ENCODE measurements at regions not wholly inside any gene's neighbourhood (a gene's known extent, or its start where the extent isn't known, plus 50 kb on each side); places are given as distances from the start of the nearest gene placed in this dataset.

DNA sequence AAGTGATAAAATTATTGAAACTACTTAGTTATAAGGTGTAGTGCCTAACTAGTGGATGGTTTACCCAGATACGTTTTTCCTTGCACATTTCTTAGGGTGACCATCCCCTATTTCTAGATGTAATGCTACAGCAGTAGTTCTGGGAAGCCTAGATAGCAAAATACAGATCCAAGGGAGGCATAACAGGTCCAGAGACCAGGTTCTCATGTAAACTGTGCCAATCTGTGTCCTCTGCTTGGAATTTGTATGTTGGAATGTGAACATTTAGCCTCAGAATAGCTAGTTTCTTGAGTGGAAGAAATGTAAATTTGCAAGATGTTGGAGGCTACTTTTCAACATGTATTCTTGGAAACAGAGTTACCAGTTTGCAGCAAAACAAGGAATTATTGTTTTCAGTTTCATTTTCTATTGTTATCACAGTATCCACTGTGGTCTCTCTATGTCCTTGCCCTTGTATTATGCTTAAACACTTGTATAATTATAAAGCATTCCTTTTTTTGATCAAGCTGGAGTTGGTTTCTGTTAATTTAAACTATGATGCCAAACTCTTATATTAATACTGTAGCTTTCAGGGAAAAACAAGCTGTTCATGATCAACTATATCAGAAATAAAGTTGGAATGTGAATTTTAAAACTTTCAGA lies 102.0 kb upstream of the BRINP3 start:
- Histone ChIP-seq H3K4me3 (ENCODE audit: low read depth in 1 of 2, low read length in 2 of 2) (peak overlapping the region in 1 of 2 experiments; percentile 48; a peak in 2 of 4 replicates), H3K9ac (ENCODE audit: low read depth, low read length) (peak overlapping the region; percentile 38), H3K27me3 (ENCODE audit: insufficient read depth, low read length, poor library complexity) (no peaks in the 10 kb centered on the region), H3K9me3 (ENCODE audit: insufficient read depth, low read length, severe bottlenecking) (no peaks in the 10 kb centered on the region), H3K4me2 (ENCODE audit: insufficient read depth, low read length) (peak overlapping the region; percentile 63), H3K79me2 (ENCODE audit: insufficient read depth, low read length) (no peaks in the 10 kb centered on the region), H2AFZ (ENCODE audit: low read depth, low read length) (peak overlapping the region; percentile 78), H3K36me3 (ENCODE audit: insufficient read depth, low read length) (no peaks in the 10 kb centered on the region), H4K20me1 (ENCODE audit: insufficient read depth, low read length) (no peaks in the 10 kb centered on the region), H3K4me1 (ENCODE audit: insufficient read depth, low read length) (peaks cover 10% of the 10 kb centered on the region), H3K27ac (ENCODE audit: low read length) (peak overlapping the region; percentile 80)
- peak; percentile 83 for ATAC-seq (ENCODE audit: insufficient read depth, low read depth)
- TF ChIP-seq EZH2 (IDR thresholded peaks at IDR 0.05; ENCODE audit: borderline replicate concordance, low read depth, low read length, severe bottlenecking) = no peak
- TF ChIP-seq, protein P1, sequence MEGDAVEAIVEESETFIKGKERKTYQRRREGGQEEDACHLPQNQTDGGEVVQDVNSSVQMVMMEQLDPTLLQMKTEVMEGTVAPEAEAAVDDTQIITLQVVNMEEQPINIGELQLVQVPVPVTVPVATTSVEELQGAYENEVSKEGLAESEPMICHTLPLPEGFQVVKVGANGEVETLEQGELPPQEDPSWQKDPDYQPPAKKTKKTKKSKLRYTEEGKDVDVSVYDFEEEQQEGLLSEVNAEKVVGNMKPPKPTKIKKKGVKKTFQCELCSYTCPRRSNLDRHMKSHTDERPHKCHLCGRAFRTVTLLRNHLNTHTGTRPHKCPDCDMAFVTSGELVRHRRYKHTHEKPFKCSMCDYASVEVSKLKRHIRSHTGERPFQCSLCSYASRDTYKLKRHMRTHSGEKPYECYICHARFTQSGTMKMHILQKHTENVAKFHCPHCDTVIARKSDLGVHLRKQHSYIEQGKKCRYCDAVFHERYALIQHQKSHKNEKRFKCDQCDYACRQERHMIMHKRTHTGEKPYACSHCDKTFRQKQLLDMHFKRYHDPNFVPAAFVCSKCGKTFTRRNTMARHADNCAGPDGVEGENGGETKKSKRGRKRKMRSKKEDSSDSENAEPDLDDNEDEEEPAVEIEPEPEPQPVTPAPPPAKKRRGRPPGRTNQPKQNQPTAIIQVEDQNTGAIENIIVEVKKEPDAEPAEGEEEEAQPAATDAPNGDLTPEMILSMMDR (IDR thresholded peaks at IDR 0.05; ENCODE audit: borderline replicate concordance, extremely low read depth, low read length, poor library complexity, severe bottlenecking) = no peak
- DNase-seq = no peak

DNA sequence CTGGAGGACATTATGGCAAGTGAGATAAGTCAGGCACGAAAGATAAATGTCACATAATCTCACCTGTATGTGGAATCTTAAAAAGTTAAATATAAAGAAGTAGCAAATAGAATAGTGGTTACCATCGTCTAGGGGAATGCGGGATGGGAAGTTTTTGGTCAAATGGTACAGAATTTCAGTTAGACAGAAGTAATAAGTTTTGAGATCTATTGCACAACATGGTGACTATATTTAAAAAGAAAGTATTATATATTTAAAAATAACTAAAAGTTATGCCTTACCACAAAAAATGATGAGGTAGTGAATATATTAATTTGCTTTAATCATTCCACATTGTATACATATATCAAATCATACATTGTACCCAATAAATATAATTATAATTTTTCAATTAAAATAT lies 106.2 kb upstream of the BRINP3 start:
- H2AFZ ChIP-seq (ENCODE audit: low read depth, low read length) = no peak overlapping the region
- H3K4me3 ChIP-seq (ENCODE audit: low read depth in 1 of 2, low read length in 2 of 2) = no peak overlapping the region
- H3K27me3 ChIP-seq (ENCODE audit: insufficient read depth, low read length, poor library complexity) = no peaks in the 10 kb centered on the region
- ATAC-seq (ENCODE audit: insufficient read depth, low read depth) = no peak
- no peaks in the 10 kb centered on the region for H3K79me2 ChIP-seq (ENCODE audit: insufficient read depth, low read length)
- TF ChIP-seq EZH2 (IDR thresholded peaks at IDR 0.05; ENCODE audit: borderline replicate concordance, low read depth, low read length, severe bottlenecking) = no peak
- TF ChIP-seq, protein P1 (IDR thresholded peaks at IDR 0.05; ENCODE audit: borderline replicate concordance, extremely low read depth, low read length, poor library complexity, severe bottlenecking) = no peak
- DNase-seq = no peak
- H4K20me1 ChIP-seq (ENCODE audit: insufficient read depth, low read length) = no peaks in the 10 kb centered on the region
- H3K9ac ChIP-seq (ENCODE audit: low read depth, low read length) = no peak overlapping the region
- no peaks in the 10 kb centered on the region for H3K9me3 ChIP-seq (ENCODE audit: insufficient read depth, low read length, severe bottlenecking)
- H3K27ac ChIP-seq (ENCODE audit: low read length) = no peak overlapping the region
- no peak overlapping the region for H3K4me2 ChIP-seq (ENCODE audit: insufficient read depth, low read length)
- H3K36me3 ChIP-seq (ENCODE audit: insufficient read depth, low read length) = no peaks in the 10 kb centered on the region
- peaks cover 10% of the 10 kb centered on the region for H3K4me1 ChIP-seq (ENCODE audit: insufficient read depth, low read length)

DNA sequence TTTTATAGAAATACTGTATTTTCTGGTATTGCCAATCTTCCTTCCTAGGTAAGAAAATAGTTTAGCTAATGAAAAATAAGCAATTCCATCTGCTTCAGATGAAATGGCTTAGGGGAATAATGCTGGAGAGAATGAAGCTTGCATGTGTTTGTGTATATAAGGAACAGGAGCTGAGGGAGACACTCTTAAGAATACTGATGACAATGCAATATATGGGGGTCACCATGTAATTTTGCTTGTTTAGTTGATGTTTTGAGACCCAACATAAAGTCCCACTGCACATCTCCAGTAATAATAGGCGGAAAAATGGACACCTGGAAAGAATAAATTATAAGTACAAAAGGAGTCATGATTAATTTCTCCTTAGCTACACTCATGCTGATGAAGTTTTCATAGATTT lies 110.8 kb upstream of the BRINP3 start:
- H3K4me3 ChIP-seq (ENCODE audit: low read depth in 1 of 2, low read length in 2 of 2) = no peak overlapping the region
- DNase-seq = no peak
- H4K20me1 ChIP-seq (ENCODE audit: insufficient read depth, low read length) = no peaks in the 10 kb centered on the region
- H3K36me3 ChIP-seq (ENCODE audit: insufficient read depth, low read length) = no peaks in the 10 kb centered on the region
- no peaks in the 10 kb centered on the region for H3K4me1 ChIP-seq (ENCODE audit: insufficient read depth, low read length)
- H3K4me2 ChIP-seq (ENCODE audit: insufficient read depth, low read length) = no peak overlapping the region
- TF ChIP-seq EZH2 (IDR thresholded peaks at IDR 0.05; ENCODE audit: borderline replicate concordance, low read depth, low read length, severe bottlenecking) = no peak
- TF ChIP-seq, protein P1 (IDR thresholded peaks at IDR 0.05; ENCODE audit: borderline replicate concordance, extremely low read depth, low read length, poor library complexity, severe bottlenecking) = no peak
- no peak overlapping the region for H2AFZ ChIP-seq (ENCODE audit: low read depth, low read length)
- no peaks in the 10 kb centered on the region for H3K9me3 ChIP-seq (ENCODE audit: insufficient read depth, low read length, severe bottlenecking)
- H3K9ac ChIP-seq (ENCODE audit: low read depth, low read length) = no peak overlapping the region
- no peak for ATAC-seq (ENCODE audit: insufficient read depth, low read depth)
- no peaks in the 10 kb centered on the region for H3K27me3 ChIP-seq (ENCODE audit: insufficient read depth, low read length, poor library complexity)
- no peak overlapping the region for H3K27ac ChIP-seq (ENCODE audit: low read length)
- H3K79me2 ChIP-seq (ENCODE audit: insufficient read depth, low read length) = no peaks in the 10 kb centered on the region
